NB4 (cell line): ENCODE measurements at regions not wholly inside any gene's neighbourhood (a gene's known extent, or its start where the extent isn't known, plus 50 kb on each side); places are given as distances from the start of the nearest gene placed in this dataset.

ENCODE experiments used
- DNase-seq: peaks from one replicate; pipeline ENCODE4 v3.0.0; 2010; ENCODE audit warnings: low read depth
- H3K4me3 ChIP-seq: one replicate; pipeline ENCODE4 v1.5.1; 2011; ENCODE audit warnings: mild to moderate bottlenecking, low read depth, low read length, moderate library complexity
- MYC ChIP-seq: IDR thresholded peaks from 2 replicates; pipeline ENCODE4 v1.6.1; 2011; ENCODE audit warnings: low read depth, low read length
- POLR2A ChIP-seq: IDR thresholded peaks from 2 replicates; pipeline ENCODE4 v1.6.1; 2011; ENCODE audit warnings: mild to moderate bottlenecking; ENCODE audit not compliant: insufficient read length; ENCODE audit errors: extremely low read depth
- TF ChIP-seq, protein P1 (sequence below): IDR thresholded peaks from 2 replicates; pipeline ENCODE4 v1.6.1; 2011; ENCODE audit warnings: low read depth, low read length
- TF ChIP-seq, protein P2 (sequence below): IDR thresholded peaks from one replicate; pipeline ENCODE4 v1.5.1; 2012; ENCODE audit warnings: low read depth, low read length

- TF ChIP-seq POLR2A (no peak), MYC (no peak)
- TF ChIP-seq, protein P1, sequence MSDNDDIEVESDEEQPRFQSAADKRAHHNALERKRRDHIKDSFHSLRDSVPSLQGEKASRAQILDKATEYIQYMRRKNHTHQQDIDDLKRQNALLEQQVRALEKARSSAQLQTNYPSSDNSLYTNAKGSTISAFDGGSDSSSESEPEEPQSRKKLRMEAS = no peak
- TF ChIP-seq, protein P2, sequence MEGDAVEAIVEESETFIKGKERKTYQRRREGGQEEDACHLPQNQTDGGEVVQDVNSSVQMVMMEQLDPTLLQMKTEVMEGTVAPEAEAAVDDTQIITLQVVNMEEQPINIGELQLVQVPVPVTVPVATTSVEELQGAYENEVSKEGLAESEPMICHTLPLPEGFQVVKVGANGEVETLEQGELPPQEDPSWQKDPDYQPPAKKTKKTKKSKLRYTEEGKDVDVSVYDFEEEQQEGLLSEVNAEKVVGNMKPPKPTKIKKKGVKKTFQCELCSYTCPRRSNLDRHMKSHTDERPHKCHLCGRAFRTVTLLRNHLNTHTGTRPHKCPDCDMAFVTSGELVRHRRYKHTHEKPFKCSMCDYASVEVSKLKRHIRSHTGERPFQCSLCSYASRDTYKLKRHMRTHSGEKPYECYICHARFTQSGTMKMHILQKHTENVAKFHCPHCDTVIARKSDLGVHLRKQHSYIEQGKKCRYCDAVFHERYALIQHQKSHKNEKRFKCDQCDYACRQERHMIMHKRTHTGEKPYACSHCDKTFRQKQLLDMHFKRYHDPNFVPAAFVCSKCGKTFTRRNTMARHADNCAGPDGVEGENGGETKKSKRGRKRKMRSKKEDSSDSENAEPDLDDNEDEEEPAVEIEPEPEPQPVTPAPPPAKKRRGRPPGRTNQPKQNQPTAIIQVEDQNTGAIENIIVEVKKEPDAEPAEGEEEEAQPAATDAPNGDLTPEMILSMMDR = no peak
- no peak for DNase-seq
- H3K4me3 ChIP-seq = no peak overlapping the region
Measured at GRCh38 chrX:7264399-7264798, 116.4 kb upstream of the PUDP start.

DNA sequence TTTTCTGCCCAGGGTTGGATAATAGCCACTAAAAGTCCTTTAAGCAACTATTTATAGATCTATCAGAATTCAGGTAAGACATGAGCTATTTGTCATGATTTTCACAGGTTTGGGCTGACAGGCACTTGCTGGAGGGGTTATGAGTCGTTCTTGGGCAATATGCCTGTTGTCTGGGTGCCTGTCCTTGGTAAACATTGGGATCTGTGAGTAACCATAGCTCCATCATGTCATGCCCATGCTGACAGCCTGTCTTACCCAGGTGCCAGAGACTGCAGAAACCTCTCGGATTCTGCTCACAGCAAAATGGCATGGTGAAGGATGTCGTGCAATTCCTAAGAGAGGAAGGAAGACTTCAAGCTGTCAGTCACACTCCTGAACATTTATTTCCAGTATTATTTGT, 116.0 kb upstream of the PUDP start:
- DNase-seq = peak; percentile 39
- no peak for TF ChIP-seq POLR2A
- TF ChIP-seq, protein P1 = no peak
- no peak overlapping the region for H3K4me3 ChIP-seq

- TF ChIP-seq MYC (no peak), POLR2A (no peak)
- TF ChIP-seq, protein P2 = no peak
- TF ChIP-seq, protein P1 = no peak
- H3K4me3 ChIP-seq = no peak overlapping the region
- DNase-seq = no peak
Measured at GRCh38 chrX:7263330-7263729, 115.4 kb upstream of the PUDP start.

GRCh38 chrX:7262551-7262950, 114.6 kb upstream of the PUDP start:
- DNase-seq = no peak
- TF ChIP-seq, protein P2 = no peak
- no peak for TF ChIP-seq POLR2A
- no peak overlapping the region for H3K4me3 ChIP-seq

DNA sequence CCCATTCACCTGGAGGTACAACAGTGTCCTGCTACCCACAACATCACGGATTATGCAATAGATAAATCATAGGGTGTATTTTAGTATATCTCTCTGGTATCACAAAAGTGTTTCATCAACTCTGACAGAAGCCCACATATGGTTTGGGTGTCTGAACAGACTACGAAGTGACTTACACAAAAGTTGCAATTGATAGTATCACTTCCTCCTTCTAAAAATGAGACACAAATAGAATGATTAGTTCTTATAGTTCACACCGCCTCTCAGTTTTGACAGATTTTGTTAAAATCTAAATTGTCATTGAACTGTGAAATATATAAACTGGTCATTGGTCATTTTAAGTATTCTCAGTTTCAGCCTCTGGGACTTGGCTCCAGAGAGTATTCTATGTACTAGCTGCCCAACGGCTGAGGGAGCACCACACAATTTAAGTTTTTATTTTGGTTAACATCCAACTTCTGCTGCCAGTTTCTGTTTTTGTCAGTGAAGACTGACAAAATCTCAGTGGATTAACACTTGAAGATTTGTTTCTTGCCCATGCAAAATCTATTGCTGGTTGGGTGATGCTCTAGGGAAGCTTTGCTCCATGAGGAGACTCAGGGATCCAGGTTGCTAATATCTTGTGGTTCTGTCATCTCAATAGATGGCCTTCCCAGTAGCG, 113.8 kb upstream of the PUDP start:
- H3K4me3 ChIP-seq = no peak overlapping the region
- DNase-seq = peak; percentile 38
- no peak for TF ChIP-seq MYC
- TF ChIP-seq POLR2A = no peak
- TF ChIP-seq, protein P2 = no peak
- TF ChIP-seq, protein P1 = no peak

- H3K4me3 ChIP-seq = no peak overlapping the region
- no peak for DNase-seq
- TF ChIP-seq, protein P1 = no peak
- no peak for TF ChIP-seq POLR2A
- TF ChIP-seq MYC = no peak
- TF ChIP-seq, protein P2 = no peak
Measured at GRCh38 chrX:7254144-7254543, 106.2 kb upstream of the PUDP start.
